C1 segment of cervical spinal cord (tissue), 14 donors: ENCODE measurements at regions not wholly inside any gene's neighbourhood (a gene's known extent, or its start where the extent isn't known, plus 50 kb on each side); places are given as distances from the start of the nearest gene placed in this dataset.

Source experiments
- DNase-seq, 14 donors: peaks; one replicate each; lab custom pipeline; 2025; lab: John Stamatoyannopoulos, UW

GRCh38 chr4:122514671-122515070, 58.1 kb upstream of the IL2 start:
- DNase-seq = no peak

DNA sequence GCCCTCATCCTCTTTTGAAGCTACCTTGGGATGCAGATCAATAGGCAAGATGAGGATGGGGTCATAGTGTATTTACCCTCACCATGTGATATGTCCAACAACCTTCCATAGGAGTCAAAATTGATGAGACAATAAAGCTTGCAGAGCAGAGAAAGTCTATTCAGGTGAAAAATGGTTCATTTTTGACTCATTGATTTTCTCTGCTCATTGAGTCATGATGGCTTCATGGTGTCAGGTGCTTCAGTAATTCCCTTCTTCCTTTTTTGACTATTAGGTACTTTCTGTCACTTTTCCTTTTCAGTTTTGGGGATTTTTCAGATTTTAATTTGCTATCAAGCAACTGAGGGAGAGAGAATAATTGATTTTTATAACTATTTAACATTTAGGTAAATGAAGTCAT, 55.9 kb upstream of the IL2 start:
- no peak for DNase-seq

DNA sequence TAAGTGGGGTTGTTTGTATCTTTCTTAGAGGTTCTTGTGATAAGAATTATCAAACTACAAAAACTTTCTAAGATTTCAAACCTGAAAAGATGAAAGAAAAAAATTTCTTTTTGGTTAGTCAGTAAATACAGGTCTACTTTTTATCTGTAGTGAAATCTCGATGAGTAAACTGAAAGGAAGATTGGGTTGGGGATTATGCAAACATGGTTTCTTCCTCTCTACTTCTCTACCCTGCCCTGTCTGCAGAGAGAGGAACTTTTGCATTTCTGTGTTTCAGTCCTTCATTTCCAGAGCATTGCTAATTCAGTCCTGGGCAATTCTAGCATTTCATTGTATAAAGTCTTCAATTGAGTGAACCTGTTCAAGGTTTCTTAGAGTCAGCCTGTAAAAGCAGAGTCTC, 51.6 kb upstream of the IL2 start:
- no peak for DNase-seq
